CD4-positive, alpha-beta memory T cell (primary cell): ENCODE measurements at regions not wholly inside any gene's neighbourhood (a gene's known extent, or its start where the extent isn't known, plus 50 kb on each side); places are given as distances from the start of the nearest gene placed in this dataset.
"Not testable (repeated sequence)": the region's sequence is repeated elsewhere in the genome, so short reads cannot be mapped to it uniquely, and the experiment has no call there.

Experiments
- CTCF ChIA-PET: fragments of 350-600 bp; sonication (Branson Sonifier 250); formaldehyde crosslinking; loops from one replicate; lab custom pipeline; 2021; ENCODE audit warnings: inconsistent platforms; ENCODE audit not compliant: partially characterized antibody; lab: Charles Lee
- POLR2A ChIA-PET: fragments of 350-600 bp; sonication (Branson Sonifier 250); formaldehyde crosslinking; loops from one replicate; lab custom pipeline; 2021; ENCODE audit not compliant: partially characterized antibody; lab: Charles Lee
- DNase-seq, 5 donors: peaks; one replicate each; pipeline versions ENCODE4 v3.0.0 to v3.0.0-alpha.2; 2020 to 2022; ENCODE audit warnings: mixed read lengths in 1 of 5
- H3K27ac ChIP-seq: one replicate; pipeline ENCODE4 v1.7.0; 2013; ENCODE audit warnings: low read depth, low read length
- H3K27me3 ChIP-seq: 2 replicates; pipeline ENCODE4 v1.7.0; 2013; ENCODE audit warnings: mild to moderate bottlenecking, low read length, moderate library complexity; ENCODE audit not compliant: insufficient read depth
- H3K36me3 ChIP-seq: 2 replicates; pipeline ENCODE4 v1.7.0; 2013; ENCODE audit warnings: mild to moderate bottlenecking, low read length, moderate library complexity; ENCODE audit not compliant: insufficient read depth
- H3K4me1 ChIP-seq: 2 replicates; pipeline ENCODE4 v1.7.0; 2013; ENCODE audit warnings: mild to moderate bottlenecking, low read length, moderate library complexity; ENCODE audit not compliant: insufficient read depth
- H3K4me3 ChIP-seq, 2 donors: one replicate each; pipeline ENCODE4 v1.7.0; 2013; ENCODE audit warnings: low read length in 2 of 2, mild to moderate bottlenecking in 1 of 2
- H3K9me3 ChIP-seq, 2 donors: one replicate each; pipeline ENCODE4 v1.7.0; 2013; ENCODE audit warnings: low read length in 2 of 2, control low read depth in 1 of 2; ENCODE audit not compliant: control insufficient read depth in 1 of 2
- H3K27ac Mint-ChIP-seq, 7 donors: one replicate each; pipeline ENCODE4 v1.8.0; 2020 to 2021; ENCODE audit warnings: mixed read lengths in 7 of 7, mild to moderate bottlenecking in 6 of 7, inconsistent platforms in 3 of 7, moderate library complexity in 3 of 7
- H3K27me3 Mint-ChIP-seq, 2 donors: one replicate each; pipeline ENCODE4 v1.8.0; 2020 to 2021; ENCODE audit warnings: mixed read lengths in 2 of 2
- H3K36me3 Mint-ChIP-seq, 2 donors: one replicate each; pipeline ENCODE4 v1.8.0; 2020 to 2021; ENCODE audit warnings: mixed read lengths in 2 of 2, inconsistent platforms in 1 of 2, mild to moderate bottlenecking in 1 of 2
- H3K4me1 Mint-ChIP-seq, 4 donors: one replicate each; pipeline ENCODE4 v1.8.0; 2020 to 2021; ENCODE audit warnings: mixed read lengths in 4 of 4, mild to moderate bottlenecking in 1 of 4
- H3K4me3 Mint-ChIP-seq, 8 donors: one replicate each; pipeline ENCODE4 v1.8.0; 2020 to 2021; ENCODE audit warnings: mixed read lengths in 8 of 8, mild to moderate bottlenecking in 7 of 8, moderate library complexity in 6 of 8, inconsistent platforms in 3 of 8
- H3K9me3 Mint-ChIP-seq, 8 donors: one replicate each; pipeline ENCODE4 v1.8.0; 2020 to 2021; ENCODE audit warnings: mixed read lengths in 8 of 8, mild to moderate bottlenecking in 5 of 8, inconsistent platforms in 3 of 8, moderate library complexity in 1 of 8
- intact Hi-C: fragments of 100-400 bp; cut with micrococcal nuclease; formaldehyde crosslinking; loops from one replicate; pipeline ENCODE4 v1.15.1; 2023

DNA sequence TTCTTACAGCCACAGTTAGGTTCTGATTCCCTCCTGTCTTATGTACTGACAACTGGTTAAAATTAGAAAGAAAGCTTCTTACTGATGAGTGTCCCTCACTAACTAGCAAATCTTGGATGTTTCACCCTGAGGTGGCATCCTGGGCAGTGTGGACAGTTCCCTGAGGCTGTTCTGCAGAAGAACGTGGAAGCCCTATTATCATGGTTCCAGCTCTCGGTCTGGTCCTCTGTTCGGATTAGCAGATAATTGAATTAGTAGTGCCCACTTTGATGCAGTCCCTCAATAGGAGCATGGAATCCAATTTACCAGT, 381.7 kb upstream of the NT5C1B start:
- Histone ChIP-seq H3K27ac (no peak overlapping the region), H3K9me3 (no peaks in the 10 kb centered on the region), H3K4me3 (no peak overlapping the region), H3K27me3 (no peaks in the 10 kb centered on the region), H3K4me1 (no peaks in the 10 kb centered on the region), H3K36me3 (no peaks in the 10 kb centered on the region)
- Mint-ChIP-seq H3K4me1 (no peaks in the 10 kb centered on the region), H3K4me3 (no peak overlapping the region), H3K27ac (no peak overlapping the region), H3K9me3 (peaks cover 0 to 3% (median 0%) of the 10 kb centered on the region in 8 donors), H3K36me3 (no peaks in the 10 kb centered on the region), H3K27me3 (no peaks in the 10 kb centered on the region)
- POLR2A ChIA-PET = no interaction called here
- CTCF ChIA-PET = no interaction called here
- no peak for DNase-seq
- intact Hi-C loops = no loop called here

DNA sequence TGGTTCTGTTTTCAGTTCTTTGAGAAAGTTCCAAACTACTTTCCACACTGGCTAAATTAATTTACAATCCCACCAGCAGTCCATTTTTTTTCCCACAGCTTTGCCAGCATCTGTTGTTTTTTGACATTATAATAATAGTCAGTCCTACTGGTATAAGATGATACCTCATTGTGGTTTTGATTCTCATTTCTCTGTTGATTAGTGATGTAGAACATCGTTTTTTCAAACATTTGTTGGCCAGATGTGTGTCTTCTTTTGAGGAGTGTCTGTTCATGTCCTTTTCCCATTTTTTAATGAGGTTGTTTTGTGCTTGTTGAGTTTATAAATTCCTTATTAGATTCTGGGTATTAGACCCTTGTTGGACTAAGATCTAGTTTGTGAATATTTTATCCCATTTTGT, 376.8 kb upstream of the NT5C1B start:
- Histone ChIP-seq H3K36me3 (no peaks in the 10 kb centered on the region), H3K4me3 (no peak overlapping the region), H3K4me1 (no peaks in the 10 kb centered on the region), H3K27ac (no peak overlapping the region), H3K27me3 (no peaks in the 10 kb centered on the region), H3K9me3 (no peaks in the 10 kb centered on the region)
- Mint-ChIP-seq H3K27me3 (no peaks in the 10 kb centered on the region), H3K9me3 (peaks cover 0 to 8% (median 0%) of the 10 kb centered on the region in 8 donors), H3K36me3 (no peaks in the 10 kb centered on the region), H3K27ac (no peak overlapping the region), H3K4me1 (no peaks in the 10 kb centered on the region), H3K4me3 (no peak overlapping the region)
- POLR2A ChIA-PET = no interaction called here
- intact Hi-C loops = no loop called here
- CTCF ChIA-PET = no interaction called here
- no peak for DNase-seq

DNA sequence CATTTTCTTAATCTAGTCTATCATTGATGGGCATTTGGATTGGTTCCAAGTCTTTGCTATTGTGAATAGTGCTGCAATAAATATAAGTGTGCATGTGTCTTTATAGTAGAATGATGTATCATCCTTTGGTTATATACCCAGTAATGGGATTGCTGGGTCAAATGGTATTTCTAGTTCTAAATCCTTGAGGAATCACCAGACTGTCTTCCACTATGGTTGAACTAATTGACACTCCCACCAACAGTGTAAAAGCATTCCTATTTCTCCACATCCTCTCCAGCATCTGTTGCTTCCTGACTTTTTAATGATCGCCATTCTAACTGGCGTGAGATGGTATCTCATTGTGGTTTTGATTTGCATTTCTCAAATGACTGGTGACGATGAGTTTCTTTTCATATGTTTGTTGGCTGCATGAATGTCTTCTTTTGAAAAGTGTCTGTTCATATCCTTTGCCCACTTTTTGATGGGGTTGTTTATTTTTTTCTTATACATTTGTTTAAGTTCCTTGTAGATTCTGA, 374.4 kb upstream of the NT5C1B start:
- intact Hi-C loops, H3K27me3 ChIP-seq: not testable (repeated sequence)

DNA sequence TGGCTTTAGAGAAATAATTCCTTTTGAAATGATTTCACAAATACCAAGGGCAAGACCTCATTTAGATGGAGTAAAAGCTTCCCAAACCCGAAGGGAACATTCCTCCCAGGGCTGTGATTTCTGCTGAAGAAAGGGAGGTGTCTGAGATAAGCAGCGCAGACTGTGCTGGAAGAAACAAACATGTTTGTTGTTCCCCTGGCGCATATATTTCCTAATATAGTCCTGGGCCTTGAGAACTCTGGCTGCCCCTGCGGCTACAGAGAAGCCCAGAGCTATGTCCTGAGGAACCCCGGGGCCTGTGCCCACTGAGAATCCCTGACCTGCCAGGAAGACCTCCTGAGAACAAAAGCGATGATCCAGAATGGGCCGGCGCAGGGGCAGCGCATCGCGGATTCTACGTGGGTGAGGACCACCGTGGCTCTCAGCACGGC, 372.6 kb upstream of the NT5C1B start:
- Histone ChIP-seq H3K27me3 (no peaks in the 10 kb centered on the region), H3K4me1 (no peaks in the 10 kb centered on the region), H3K36me3 (no peaks in the 10 kb centered on the region), H3K9me3 (no peaks in the 10 kb centered on the region), H3K27ac (no peak overlapping the region), H3K4me3 (no peak overlapping the region)
- H3K4me1 Mint-ChIP-seq = no peaks in the 10 kb centered on the region
- DNase-seq = no peak
- ChIA-PET POLR2A (no interaction called here), CTCF (no interaction called here)
- peaks cover 0 to 5% of the 10 kb centered on the region in 2 donors for H3K36me3 Mint-ChIP-seq
- intact Hi-C loops = no loop called here
- no peaks in the 10 kb centered on the region for H3K27me3 Mint-ChIP-seq
- no peak overlapping the region for H3K4me3 Mint-ChIP-seq
- H3K27ac Mint-ChIP-seq = no peak overlapping the region
- H3K9me3 Mint-ChIP-seq = peaks cover 0 to 8% (median 0%) of the 10 kb centered on the region in 8 donors

More for the DNA sequence above, 374.4 kb upstream of the NT5C1B start:
- H3K27ac ChIP-seq, H3K9me3 ChIP-seq, H3K9me3 Mint-ChIP-seq, H3K4me1 ChIP-seq, DNase-seq, H3K27me3 Mint-ChIP-seq, POLR2A ChIA-PET, H3K4me3 ChIP-seq, H3K36me3 Mint-ChIP-seq, H3K4me3 Mint-ChIP-seq, CTCF ChIA-PET, H3K4me1 Mint-ChIP-seq, H3K36me3 ChIP-seq, H3K27ac Mint-ChIP-seq: not testable (repeated sequence)

DNA sequence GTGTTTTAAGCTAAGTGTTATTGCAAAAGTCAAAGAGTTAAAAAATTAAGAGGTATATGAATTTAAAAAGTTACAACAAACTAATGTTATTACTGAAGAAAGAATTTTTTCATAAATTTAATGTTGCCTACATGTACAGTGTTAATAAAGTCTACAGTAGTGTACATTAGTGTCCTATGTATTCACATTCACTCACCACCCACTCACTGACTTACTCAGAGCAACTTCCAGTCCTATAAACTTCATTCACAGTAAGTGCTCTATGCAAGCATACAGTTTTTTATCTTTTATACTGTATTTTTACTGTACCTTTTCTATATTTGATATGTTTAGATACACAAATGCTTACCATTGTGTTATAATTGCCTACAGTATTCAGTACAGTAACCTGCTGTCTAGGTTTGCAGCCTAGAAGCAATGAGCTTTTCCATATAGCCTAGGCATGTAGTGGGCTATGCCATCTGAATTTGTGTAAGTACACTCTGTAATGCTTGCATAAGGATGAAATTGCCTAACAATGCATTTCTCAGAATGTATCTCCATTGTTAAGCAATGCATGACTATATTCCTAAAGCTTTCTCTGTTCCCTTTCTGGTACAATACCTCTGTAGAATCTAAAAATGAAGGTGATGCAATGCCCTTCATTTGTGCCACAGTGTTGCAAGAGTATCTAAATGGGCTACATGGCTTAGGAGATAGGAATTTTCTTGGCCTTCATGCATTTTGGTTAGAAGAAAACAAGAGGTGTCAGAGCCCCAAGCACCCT, 370.8 kb upstream of the NT5C1B start:
- Mint-ChIP-seq H3K27me3 (no peaks in the 10 kb centered on the region), H3K4me1 (no peaks in the 10 kb centered on the region), H3K9me3 (peaks cover 0 to 8% (median 0%) of the 10 kb centered on the region in 8 donors), H3K36me3 (peaks cover 0 to 5% of the 10 kb centered on the region in 2 donors), H3K27ac (no peak overlapping the region), H3K4me3 (no peak overlapping the region)
- no peak overlapping the region for H3K27ac ChIP-seq
- CTCF ChIA-PET = interaction anchor here (1.3 kb wide), 1 partner anchor 12 kb away, joined by 3 read pairs; no protein-coding TSS in a partner anchor
- no peaks in the 10 kb centered on the region for H3K27me3 ChIP-seq
- intact Hi-C loops = no loop called here
- POLR2A ChIA-PET = no interaction called here
- no peak for DNase-seq
- no peaks in the 10 kb centered on the region for H3K4me1 ChIP-seq
- no peaks in the 10 kb centered on the region for H3K36me3 ChIP-seq
- no peak overlapping the region for H3K4me3 ChIP-seq
- no peaks in the 10 kb centered on the region for H3K9me3 ChIP-seq

- no peaks in the 10 kb centered on the region for H3K27me3 ChIP-seq
- no peaks in the 10 kb centered on the region for H3K4me1 Mint-ChIP-seq
- H3K9me3 ChIP-seq = no peaks in the 10 kb centered on the region
- H3K4me1 ChIP-seq = no peaks in the 10 kb centered on the region
- POLR2A ChIA-PET = no interaction called here
- no peak overlapping the region for H3K4me3 Mint-ChIP-seq
- intact Hi-C loops = no loop called here
- no peak overlapping the region for H3K27ac ChIP-seq
- no peaks in the 10 kb centered on the region for H3K36me3 ChIP-seq
- H3K27me3 Mint-ChIP-seq = no peaks in the 10 kb centered on the region
- no peak overlapping the region for H3K27ac Mint-ChIP-seq
- no peak overlapping the region for H3K4me3 ChIP-seq
- CTCF ChIA-PET = no interaction called here
- H3K9me3 Mint-ChIP-seq = peaks cover 0 to 8% (median 0%) of the 10 kb centered on the region in 8 donors
- DNase-seq = no peak
- H3K36me3 Mint-ChIP-seq = peaks cover 0 to 5% of the 10 kb centered on the region in 2 donors
These were observed 369.8 kb upstream of the NT5C1B start for GRCh38 chr2:18959200-18959599.

DNA sequence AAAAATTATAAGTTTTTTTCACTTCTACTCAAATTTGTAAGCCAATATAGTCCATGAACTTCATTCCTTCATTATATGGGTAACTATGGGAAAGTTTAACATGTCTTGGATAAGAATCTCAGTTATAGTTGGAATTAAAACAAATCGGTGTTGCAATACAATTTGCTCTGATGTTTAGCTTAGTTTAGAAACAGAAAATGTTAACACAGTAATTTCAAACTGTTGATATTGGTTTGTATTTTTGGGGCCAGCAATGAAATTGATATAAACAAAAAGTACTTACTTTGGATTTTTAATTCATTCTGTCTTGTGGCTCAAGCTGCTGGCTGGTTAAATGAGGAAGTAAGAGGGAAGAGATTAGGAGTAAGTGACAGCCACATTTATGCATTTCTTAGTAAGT, 368.5 kb upstream of the NT5C1B start:
- no peak overlapping the region for H3K27ac ChIP-seq
- no peaks in the 10 kb centered on the region for H3K4me1 ChIP-seq
- Mint-ChIP-seq H3K27ac (no peak overlapping the region), H3K36me3 (peaks cover 0 to 5% of the 10 kb centered on the region in 2 donors), H3K4me3 (no peak overlapping the region), H3K9me3 (peaks cover 0 to 2% (median 0%) of the 10 kb centered on the region in 8 donors), H3K27me3 (no peaks in the 10 kb centered on the region), H3K4me1 (no peaks in the 10 kb centered on the region)
- DNase-seq = no peak
- intact Hi-C loops = no loop called here
- H3K9me3 ChIP-seq = no peaks in the 10 kb centered on the region
- ChIA-PET CTCF (no interaction called here), POLR2A (no interaction called here)
- no peak overlapping the region for H3K4me3 ChIP-seq
- H3K27me3 ChIP-seq = no peaks in the 10 kb centered on the region
- H3K36me3 ChIP-seq = no peaks in the 10 kb centered on the region
